ENCODE measurements at regions not wholly inside any gene's neighbourhood (a gene's known extent, or its start where the extent isn't known, plus 50 kb on each side); places are given as distances from the start of the nearest gene placed in this dataset.

- DNase-seq: no peak
Measured at GRCh38 chr7:46343802-46344201, 422.7 kb upstream of the IGFBP3 start.

GRCh38 chr7:46322937-46323336 lies 401.9 kb upstream of the IGFBP3 start:
- DNase-seq: no peak

GRCh38 chr7:46321556-46322205 lies 400.6 kb upstream of the IGFBP3 start:
- DNase-seq: no peak

- DNase-seq: no peak
Measured at GRCh38 chr7:46320956-46321355, 399.9 kb upstream of the IGFBP3 start.

- no peak for DNase-seq
Measured at GRCh38 chr7:46319841-46320240, 398.8 kb upstream of the IGFBP3 start.

GRCh38 chr7:46318276-46318675 lies 397.2 kb upstream of the IGFBP3 start:
- no peak for DNase-seq

- DNase-seq: no peak
Measured at GRCh38 chr7:46317256-46317655, 396.2 kb upstream of the IGFBP3 start.

- no peak for DNase-seq
Measured at GRCh38 chr7:46315891-46316290, 394.8 kb upstream of the IGFBP3 start.

- no peak for DNase-seq
Measured at GRCh38 chr7:46301677-46302076, 380.6 kb upstream of the IGFBP3 start.

GRCh38 chr7:46297515-46297914 lies 376.4 kb upstream of the IGFBP3 start:
- DNase-seq: no peak

GRCh38 chr7:46296526-46296925 lies 375.5 kb upstream of the IGFBP3 start:
- no peak for DNase-seq

- DNase-seq: no peak
Measured at GRCh38 chr7:46294381-46294780, 373.3 kb upstream of the IGFBP3 start.

- no peak for DNase-seq
Measured at GRCh38 chr7:46292741-46293140, 371.7 kb upstream of the IGFBP3 start.

- no peak for DNase-seq
Measured at GRCh38 chr7:46291601-46292150, 370.6 kb upstream of the IGFBP3 start.

- DNase-seq: no peak
Measured at GRCh38 chr7:46291050-46291438, 370.0 kb upstream of the IGFBP3 start.

GRCh38 chr7:46290374-46291049 lies 369.4 kb upstream of the IGFBP3 start:
- no peak for DNase-seq

- no peak for DNase-seq
Measured at GRCh38 chr7:46288861-46289260, 367.8 kb upstream of the IGFBP3 start.

- no peak for DNase-seq
Measured at GRCh38 chr7:46288010-46288409, 366.9 kb upstream of the IGFBP3 start.

- DNase-seq: no peak
Measured at GRCh38 chr7:46286957-46287356, 365.9 kb upstream of the IGFBP3 start.

GRCh38 chr7:46286356-46286755 lies 365.3 kb upstream of the IGFBP3 start:
- no peak for DNase-seq

- DNase-seq: no peak
Measured at GRCh38 chr7:46285878-46286277, 364.8 kb upstream of the IGFBP3 start.

GRCh38 chr7:46283852-46284251 lies 362.8 kb upstream of the IGFBP3 start:
- DNase-seq: no peak

GRCh38 chr7:46282155-46282554 lies 361.1 kb upstream of the IGFBP3 start:
- DNase-seq: no peak

- DNase-seq: no peak
Measured at GRCh38 chr7:46281071-46281470, 360.0 kb upstream of the IGFBP3 start.

GRCh38 chr7:46279290-46279689 lies 358.2 kb upstream of the IGFBP3 start:
- no peak for DNase-seq

All from midbrain (tissue), 1 donor.